ENCODE measurements at regions not wholly inside any gene's neighbourhood (a gene's known extent, or its start where the extent isn't known, plus 50 kb on each side); places are given as distances from the start of the nearest gene placed in this dataset.

DNA sequence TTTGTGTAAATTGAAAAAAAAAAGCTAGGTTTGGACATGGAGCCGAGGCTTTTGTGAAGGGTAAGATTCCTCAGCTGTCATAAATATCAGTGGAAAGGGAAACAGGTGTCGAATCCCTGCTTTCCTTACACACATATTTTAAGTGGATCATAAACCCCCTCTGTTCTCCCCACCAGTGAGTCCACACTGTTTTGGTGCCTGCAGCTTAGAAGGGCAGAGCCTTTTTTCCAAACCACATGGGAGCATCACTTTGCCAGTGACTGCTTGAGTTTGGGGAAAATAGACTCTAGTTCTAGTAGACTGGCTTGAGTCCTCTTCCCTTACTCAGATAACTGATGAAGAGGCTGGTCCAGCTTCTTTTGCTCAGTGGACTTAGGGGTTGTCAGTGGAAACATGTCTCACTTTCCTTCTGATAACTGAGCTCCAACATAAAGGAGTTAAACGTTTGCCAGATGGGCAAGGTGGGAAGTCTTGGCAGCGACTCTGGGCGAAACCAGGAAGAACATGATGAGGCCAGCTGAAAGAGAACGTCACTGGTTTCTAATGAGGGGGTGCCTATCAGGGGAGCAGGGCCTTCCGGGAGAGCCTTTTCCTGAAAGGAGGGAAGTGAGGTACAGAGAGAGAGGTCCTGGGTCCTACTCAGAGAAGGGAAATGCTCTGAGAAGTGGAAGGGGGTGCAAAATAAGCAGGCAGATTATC, 168.1 kb upstream of the PARP11 start:
- TF ChIP-seq CTCF (conservative IDR thresholded peaks at IDR 0.05) (no peak), ZFX (IDR thresholded peaks at IDR 0.05) (no peak)
- no peak overlapping the region for H3K27ac ChIP-seq

- H3K27ac ChIP-seq = no peak overlapping the region
- TF ChIP-seq CTCF (conservative IDR thresholded peaks at IDR 0.05) (no peak), ZFX (IDR thresholded peaks at IDR 0.05) (no peak)
Observed at GRCh38 chr12:4039931-4040330, 166.7 kb upstream of the PARP11 start.

- no peak overlapping the region for H3K27ac ChIP-seq
- TF ChIP-seq CTCF (conservative IDR thresholded peaks at IDR 0.05) (peak; percentile 81), ZFX (IDR thresholded peaks at IDR 0.05) (no peak)
Observed at GRCh38 chr12:4037747-4038312, 164.6 kb upstream of the PARP11 start.

DNA sequence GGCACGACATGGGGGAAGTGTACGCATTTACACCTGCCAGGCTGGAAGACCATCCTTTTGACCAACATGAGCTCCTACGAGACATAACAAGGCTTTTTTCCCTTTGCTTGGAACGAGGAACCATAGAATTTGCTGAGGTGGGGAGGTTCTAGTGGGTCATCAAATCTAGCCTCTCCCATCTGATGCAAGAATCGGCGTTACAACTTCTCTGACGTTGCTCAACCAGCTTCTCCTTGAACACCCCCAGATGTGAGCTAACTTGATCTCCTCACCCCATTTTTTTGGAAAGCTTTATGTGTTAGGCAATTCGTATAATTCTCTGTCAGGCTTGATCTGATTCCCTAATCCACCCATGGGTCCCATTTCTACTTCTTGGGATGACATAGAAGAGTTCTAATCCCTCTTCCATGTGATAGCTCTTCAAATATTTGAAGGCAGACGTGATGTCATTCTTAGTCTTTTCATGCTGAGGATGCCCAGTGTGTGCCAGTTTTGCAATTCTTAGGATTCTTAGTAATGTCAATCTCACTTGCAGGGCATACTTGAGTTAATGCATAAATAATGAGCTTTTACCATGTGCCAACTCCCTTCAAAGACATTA, 163.6 kb upstream of the PARP11 start:
- H3K27ac ChIP-seq = no peak overlapping the region
- TF ChIP-seq CTCF (conservative IDR thresholded peaks at IDR 0.05) (no peak), ZFX (IDR thresholded peaks at IDR 0.05) (no peak)

DNA sequence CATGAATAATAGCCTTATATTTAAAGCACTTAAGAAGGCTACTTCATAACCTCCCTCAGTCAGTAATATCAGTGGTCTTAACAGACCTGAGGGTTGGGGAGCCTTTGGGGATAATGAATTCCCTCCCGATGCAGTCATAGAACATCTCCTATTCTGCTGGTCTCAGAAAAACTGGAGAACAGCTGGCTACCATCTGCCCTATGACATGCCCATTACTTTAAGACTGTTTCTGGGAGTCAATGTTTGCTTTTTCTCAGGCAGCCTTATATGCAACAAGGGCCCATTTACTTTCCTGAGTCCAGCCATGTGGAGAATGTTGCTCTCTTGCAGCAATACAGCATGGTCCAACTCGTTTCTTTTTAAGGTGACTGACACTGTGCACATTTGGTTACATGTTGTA, 161.7 kb upstream of the PARP11 start:
- H3K27ac ChIP-seq = no peak overlapping the region
- TF ChIP-seq CTCF (conservative IDR thresholded peaks at IDR 0.05) (no peak), ZFX (IDR thresholded peaks at IDR 0.05) (no peak)

DNA sequence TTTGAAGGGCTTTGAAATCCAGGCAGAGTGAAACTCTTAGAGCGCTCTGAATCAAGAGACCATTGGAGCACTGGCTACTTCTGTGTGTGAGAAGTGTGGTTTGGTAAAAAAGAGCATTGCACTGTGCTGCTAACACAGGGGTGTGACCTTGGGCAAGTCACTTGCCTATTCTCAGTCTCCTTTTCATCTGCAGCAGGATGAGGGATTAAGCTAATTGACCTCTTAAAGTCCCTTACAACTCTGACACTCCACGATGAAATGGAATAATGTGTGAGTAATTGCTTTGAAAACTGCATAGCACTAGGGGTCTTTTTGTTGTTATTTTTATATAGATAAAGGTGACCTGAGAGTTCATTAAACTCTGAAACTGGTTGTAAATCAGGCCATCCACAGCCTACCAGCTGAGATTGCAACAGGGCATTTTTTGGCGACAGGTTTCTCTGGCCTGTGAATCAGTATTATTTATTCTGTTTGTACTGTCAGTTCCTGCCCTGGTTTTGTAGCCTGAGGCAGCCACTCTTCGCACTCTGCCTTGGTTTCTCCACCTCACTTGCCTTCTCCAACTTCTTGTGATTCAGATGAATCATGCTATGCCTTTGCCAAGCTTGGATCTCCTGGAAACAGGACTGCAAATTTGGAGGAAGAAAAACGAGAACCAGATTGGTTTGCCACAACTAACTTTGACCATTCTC, 159.9 kb upstream of the PARP11 start:
- H3K27ac ChIP-seq = no peak overlapping the region
- TF ChIP-seq ZFX (IDR thresholded peaks at IDR 0.05) (no peak), CTCF (conservative IDR thresholded peaks at IDR 0.05) (no peak)

All from C4-2B (cell line).